K562 (cell line): ENCODE measurements at regions not wholly inside any gene's neighbourhood (a gene's known extent, or its start where the extent isn't known, plus 50 kb on each side); places are given as distances from the start of the nearest gene placed in this dataset.
"Not testable (repeated sequence)": the region's sequence is repeated elsewhere in the genome, so short reads cannot be mapped to it uniquely, and the experiment has no call there.

Experiments
- ATAC-seq: fragments of 200-7000 bp; cut with Tn5 transposase; 3 replicates; pipeline ENCODE4 v1.9.1; 2020; ENCODE audit warnings: moderate library complexity
- BruUV-seq: library from RNA; stranded (reverse); fragments of 400-500 nt; replicated peaks from 2 replicates; lab custom pipeline; 2021; lab: Mats Ljungman, UMichigan
- CTCF ChIA-PET: fragments of 300-600 bp; formaldehyde crosslinking; extraction: SDS; loops from one replicate; lab custom pipeline; 2021; ENCODE audit warnings: low intra/inter-chr PET ratio; lab: Yijun Ruan, JAX
- POLR2A ChIA-PET: fragments of 300-600, 350-650 bp; sonication (Branson Sonifier 250); formaldehyde crosslinking; extraction: SDS; loops from one replicate; lab custom pipeline; 2021; ENCODE audit warnings: antibody characterized with exemption, inconsistent platforms; lab: Yijun Ruan, JAX
- DNase-seq, 4 experiments: peaks; one replicate each; pipeline versions ENCODE4 v3.0.0 to v3.0.0-alpha.2; 2011 to 2018; ENCODE audit warnings: low spot score in 3 of 4, mixed read lengths in 3 of 4; ENCODE audit errors: extremely low read depth in 1 of 4
- FAIRE-seq: peaks from 2 replicates; lab custom pipeline; 2011; peaks lifted over from hg19 to GRCh38; lab: Jason Lieb, UNC
- H2AFZ ChIP-seq: 2 replicates; pipeline ENCODE4 v1.6.0; 2011; ENCODE audit warnings: low read depth, low read length, control low read depth, inconsistent platforms
- H3K27ac ChIP-seq: fragments of 200-600 bp; 3 replicates; pipeline ENCODE4 v1.8.0; 2011; ENCODE audit warnings: low read depth, mild to moderate bottlenecking, control low read depth, inconsistent platforms, low read length, moderate library complexity, mixed read lengths; ENCODE audit errors: extremely low read depth
- H3K27me3 ChIP-seq, 2 experiments: fragments of 300-600 bp in 1 of 2; 2 replicates in 1 of 2; 3 replicates in 1 of 2; pipeline versions ENCODE4 v1.6.0 to v1.8.0; 2011; ENCODE audit warnings: inconsistent platforms in 2 of 2, low read length in 2 of 2, mild to moderate bottlenecking in 1 of 2, mixed read lengths in 1 of 2, moderate library complexity in 1 of 2; ENCODE audit not compliant: control insufficient read depth in 2 of 2, insufficient read depth in 2 of 2
- H3K36me3 ChIP-seq: fragments of 300-600 bp; 3 replicates; pipeline ENCODE4 v1.8.0; 2011; ENCODE audit warnings: mild to moderate bottlenecking, low read length, inconsistent platforms; ENCODE audit not compliant: control insufficient read depth, insufficient read depth
- H3K4me1 ChIP-seq, 2 experiments: fragments of 200-600 bp in 1 of 2; replicated peaks in 1 of 2; 2 replicates in 1 of 2; 3 replicates in 1 of 2; pipeline versions ENCODE4 v1.5.1 to v1.8.0; 2011; ENCODE audit warnings: inconsistent platforms in 2 of 2, low read length in 2 of 2, mild to moderate bottlenecking in 1 of 2, mixed read lengths in 1 of 2, moderate library complexity in 1 of 2; ENCODE audit not compliant: control insufficient read depth in 2 of 2, insufficient read depth in 2 of 2
- H3K4me2 ChIP-seq: 2 replicates; pipeline ENCODE4 v1.6.1; 2011; ENCODE audit warnings: low read length, control low read depth, inconsistent platforms, mixed read lengths; ENCODE audit not compliant: insufficient read depth
- H3K4me3 ChIP-seq: fragments of 200-600 bp; sonication (generic), shearing (Covaris generic); 2 replicates; pipeline ENCODE4 v1.5.1; 2016; ENCODE audit warnings: control low read depth, inconsistent platforms
- H3K79me2 ChIP-seq: fragments of 200-600 bp; 3 replicates; pipeline ENCODE4 v1.8.0; 2011; ENCODE audit warnings: low read length, inconsistent platforms; ENCODE audit not compliant: control insufficient read depth, insufficient read depth
- H3K9ac ChIP-seq, 2 experiments: 2 replicates each; pipeline versions ENCODE4 v1.6.0 to v1.6.1; 2011; ENCODE audit warnings: low read depth in 2 of 2, low read length in 2 of 2, control low read depth in 1 of 2, inconsistent platforms in 1 of 2, mild to moderate bottlenecking in 1 of 2, mixed read lengths in 1 of 2; ENCODE audit not compliant: insufficient read depth in 1 of 2
- H3K9me1 ChIP-seq: one replicate; pipeline ENCODE4 v1.6.0; 2011; ENCODE audit warnings: inconsistent platforms, mild to moderate bottlenecking, low read length, moderate library complexity; ENCODE audit not compliant: control insufficient read depth, insufficient read depth
- H3K9me3 ChIP-seq: replicated peaks from 2 replicates; pipeline ENCODE4 v1.5.1; 2011; ENCODE audit warnings: low read depth, low read length, inconsistent platforms; ENCODE audit not compliant: control insufficient read depth, insufficient read depth
- H4K20me1 ChIP-seq: replicated peaks from 2 replicates; pipeline ENCODE4 v1.6.1; 2011; ENCODE audit warnings: low read length, inconsistent platforms, mixed read lengths; ENCODE audit not compliant: control insufficient read depth, insufficient read depth
- BMI1 ChIP-seq: fragments of 150-350 bp; IDR thresholded peaks from 2 replicates; pipeline ENCODE4 v1.6.1; 2014; ENCODE audit warnings: low read length
- CBX2 ChIP-seq: fragments of 200-600 bp; sonication (generic); IDR thresholded peaks from one replicate; pipeline ENCODE4 v1.6.1; 2012; ENCODE audit warnings: mild to moderate bottlenecking, low read length, inconsistent platforms; ENCODE audit not compliant: insufficient read depth, poor library complexity, severe bottlenecking
- DIDO1 ChIP-seq: fragments of 450-650 bp; IDR thresholded peaks from 2 replicates; pipeline ENCODE4 v1.6.1; 2016; ENCODE audit warnings: low read depth, missing biosample characterization, missing genetic modification characterization
- GATAD2B ChIP-seq: fragments of 450-650 bp; IDR thresholded peaks from 2 replicates; pipeline ENCODE4 v1.6.1; 2017; ENCODE audit warnings: mild to moderate bottlenecking, borderline replicate concordance
- LEF1 ChIP-seq: fragments of 450-650 bp; IDR thresholded peaks from 2 replicates; pipeline ENCODE4 v1.6.1; 2016; ENCODE audit warnings: mild to moderate bottlenecking
- MTA1 ChIP-seq: fragments of 450-650 bp; IDR thresholded peaks from 2 replicates; pipeline ENCODE4 v1.6.1; 2017; ENCODE audit warnings: borderline replicate concordance
- SRSF9 ChIP-seq: fragments of 200-400 bp; formaldehyde crosslinking; IDR thresholded peaks from 2 replicates; pipeline ENCODE4 v1.6.1; 2017; ENCODE audit warnings: low read depth, low read length, borderline replicate concordance
- TAF7 ChIP-seq: fragments of 450-650 bp; IDR thresholded peaks from 2 replicates; pipeline ENCODE4 v1.6.1; 2016; ENCODE audit warnings: missing genetic modification characterization, missing compliant biosample characterization
- WGBS: fragments of 100-300 bp; shearing (Covaris generic); methylation state at CpG from one replicate; pipeline ENCODE4 v1.1.6; 2016; ENCODE audit warnings: low coverage, mixed read lengths; ENCODE audit not compliant: insufficient coverage; ENCODE audit errors: missing lambda C conversion rate; 5-methylcytosine and 5-hydroxymethylcytosine counted together
- in situ Hi-C: fragments of 300-500 bp; cut with MboI; formaldehyde crosslinking; loops from 4 replicates; pipeline ENCODE4 v1.15.0; 2018; ENCODE audit warnings: inconsistent platforms, mixed read lengths
- intact Hi-C: fragments of 100-400 bp; cut with micrococcal nuclease; formaldehyde crosslinking; loops from 2 replicates; pipeline ENCODE4 v1.14.2; 2022
- TF ChIP-seq, protein P1 (sequence below): fragments of 200-800 bp; sonication (Bioruptor generic); IDR thresholded peaks from 2 replicates; pipeline ENCODE4 v1.6.1; 2017; ENCODE audit warnings: missing genetic modification characterization, missing compliant biosample characterization
- TF ChIP-seq, protein P2 (sequence below): fragments of 450-650 bp; conservative IDR thresholded peaks from 2 replicates; pipeline ENCODE4 v1.6.1; 2016; ENCODE audit warnings: missing genetic modification characterization, low read depth, mild to moderate bottlenecking, missing compliant biosample characterization, moderate library complexity

DNA sequence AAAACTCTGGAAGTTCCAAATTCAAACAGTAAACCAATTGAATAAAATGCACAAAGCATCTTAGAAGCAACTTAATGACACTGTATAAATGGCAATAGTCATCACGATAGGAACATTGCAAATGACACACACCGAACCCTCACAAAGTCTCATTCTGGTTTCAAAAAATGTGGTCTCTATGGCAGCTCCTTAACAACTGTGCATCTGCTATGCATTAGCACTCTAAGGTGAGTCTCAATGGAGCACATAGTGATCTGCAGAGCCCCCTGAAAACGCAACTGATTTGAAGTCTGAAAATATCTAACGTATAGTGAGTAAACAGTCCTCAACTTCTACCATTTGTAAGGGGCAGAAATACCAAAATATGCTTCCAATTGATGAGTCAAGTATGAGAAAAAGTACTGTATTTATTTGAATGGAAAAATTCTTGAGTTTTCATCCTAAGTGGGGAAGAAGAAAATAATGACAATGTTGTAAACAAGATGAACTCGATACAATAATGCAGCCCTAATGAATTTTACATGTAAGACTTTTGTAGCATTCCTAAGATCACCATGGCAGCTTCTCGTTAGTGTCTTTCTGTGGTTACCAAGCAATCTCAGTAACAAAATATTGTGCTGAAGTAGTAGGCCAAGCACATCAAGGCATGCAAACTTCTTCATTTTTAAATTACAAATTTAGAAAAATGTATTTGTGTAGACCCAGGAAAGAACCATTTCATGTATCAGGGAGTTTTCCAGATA, 517.5 kb upstream of the FAM174A start:
- in situ Hi-C loops (no loop called here), intact Hi-C loops (no loop called here)
- 0% methylated on average over 6 of the region's 6 CpGs for WGBS
- H3K9ac ChIP-seq: no peak overlapping the region
- DNase-seq: no peak
- H3K4me3 ChIP-seq: no peak overlapping the region
- no TSS peak for BruUV-seq
- H3K4me2 ChIP-seq: no peak overlapping the region
- no peaks in the 10 kb centered on the region for H3K79me2 ChIP-seq
- no peaks in the 10 kb centered on the region for H4K20me1 ChIP-seq
- H3K9me1 ChIP-seq: no peaks in the 10 kb centered on the region
- no peak for FAIRE-seq
- TF ChIP-seq GATAD2B (no peak), DIDO1 (no peak), CBX2 (no peak), MTA1 (no peak), BMI1 (no peak), SRSF9 (no peak), TAF7 (no peak), LEF1 (no peak)
- TF ChIP-seq, protein P1, sequence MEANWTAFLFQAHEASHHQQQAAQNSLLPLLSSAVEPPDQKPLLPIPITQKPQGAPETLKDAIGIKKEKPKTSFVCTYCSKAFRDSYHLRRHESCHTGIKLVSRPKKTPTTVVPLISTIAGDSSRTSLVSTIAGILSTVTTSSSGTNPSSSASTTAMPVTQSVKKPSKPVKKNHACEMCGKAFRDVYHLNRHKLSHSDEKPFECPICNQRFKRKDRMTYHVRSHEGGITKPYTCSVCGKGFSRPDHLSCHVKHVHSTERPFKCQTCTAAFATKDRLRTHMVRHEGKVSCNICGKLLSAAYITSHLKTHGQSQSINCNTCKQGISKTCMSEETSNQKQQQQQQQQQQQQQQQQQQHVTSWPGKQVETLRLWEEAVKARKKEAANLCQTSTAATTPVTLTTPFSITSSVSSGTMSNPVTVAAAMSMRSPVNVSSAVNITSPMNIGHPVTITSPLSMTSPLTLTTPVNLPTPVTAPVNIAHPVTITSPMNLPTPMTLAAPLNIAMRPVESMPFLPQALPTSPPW (CRISPR knock-in tag): no peak
- TF ChIP-seq, protein P2, sequence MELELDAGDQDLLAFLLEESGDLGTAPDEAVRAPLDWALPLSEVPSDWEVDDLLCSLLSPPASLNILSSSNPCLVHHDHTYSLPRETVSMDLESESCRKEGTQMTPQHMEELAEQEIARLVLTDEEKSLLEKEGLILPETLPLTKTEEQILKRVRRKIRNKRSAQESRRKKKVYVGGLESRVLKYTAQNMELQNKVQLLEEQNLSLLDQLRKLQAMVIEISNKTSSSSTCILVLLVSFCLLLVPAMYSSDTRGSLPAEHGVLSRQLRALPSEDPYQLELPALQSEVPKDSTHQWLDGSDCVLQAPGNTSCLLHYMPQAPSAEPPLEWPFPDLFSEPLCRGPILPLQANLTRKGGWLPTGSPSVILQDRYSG: no peak
- ChIA-PET CTCF (no interaction called here), POLR2A (no interaction called here)
- no peak overlapping the region for H2AFZ ChIP-seq
- no peak for ATAC-seq
- H3K36me3 ChIP-seq: no peaks in the 10 kb centered on the region
- no peaks in the 10 kb centered on the region for H3K27me3 ChIP-seq
- no peak overlapping the region for H3K27ac ChIP-seq
- H3K9me3 ChIP-seq: no peaks in the 10 kb centered on the region
- H3K4me1 ChIP-seq: no peaks in the 10 kb centered on the region

DNA sequence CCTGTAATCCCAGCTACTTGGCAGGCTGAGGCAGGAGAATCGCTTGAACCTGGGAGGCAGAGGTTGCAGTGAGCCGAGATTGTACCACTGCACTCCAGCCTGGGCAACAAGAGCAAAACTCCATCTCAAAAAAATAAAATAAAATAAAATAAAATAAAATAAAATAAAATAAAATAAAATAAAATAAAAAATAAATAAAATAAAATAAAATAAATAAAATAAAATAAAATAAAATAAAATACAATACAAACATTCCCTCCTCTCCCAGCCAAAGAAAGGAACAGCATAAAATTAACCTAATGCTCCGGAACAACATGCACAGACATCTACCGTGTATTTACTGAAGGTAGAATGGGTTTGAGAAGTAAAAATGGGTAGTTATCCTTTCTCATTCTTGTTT, 521.9 kb upstream of the FAM174A start:
- BruUV-seq, H2AFZ ChIP-seq, in situ Hi-C loops, H3K9me3 ChIP-seq, POLR2A ChIA-PET, DNase-seq, H3K4me3 ChIP-seq, H3K79me2 ChIP-seq, H3K9me1 ChIP-seq, H3K27ac ChIP-seq, FAIRE-seq, H4K20me1 ChIP-seq, H3K36me3 ChIP-seq, H3K27me3 ChIP-seq, CTCF ChIA-PET, H3K4me1 ChIP-seq, ATAC-seq, H3K4me2 ChIP-seq, H3K9ac ChIP-seq, intact Hi-C loops: not testable (repeated sequence)
- 2% methylated on average over 4 of the region's 4 CpGs for WGBS
